MM.1S (cell line): ENCODE measurements at regions not wholly inside any gene's neighbourhood (a gene's known extent, or its start where the extent isn't known, plus 50 kb on each side); places are given as distances from the start of the nearest gene placed in this dataset.

Experiments
- DNase-seq: peaks from one replicate; pipeline ENCODE4 v3.0.0-alpha.2; 2015
- H2AFZ ChIP-seq: fragments of 300-600 bp; sonication (generic); 2 replicates; pipeline ENCODE4 v1.6.0; 2016; ENCODE audit warnings: antibody characterized with exemption, low read length
- H3F3A ChIP-seq: fragments of 300-600 bp; sonication (generic); 2 replicates; pipeline ENCODE4 v1.6.1; 2016; ENCODE audit warnings: mild to moderate bottlenecking, antibody characterized with exemption, low read length, moderate library complexity, mixed read lengths; ENCODE audit not compliant: insufficient read depth
- H3K27ac ChIP-seq: fragments of 300-600 bp; sonication (generic); 2 replicates; pipeline ENCODE4 v1.5.1; 2016; ENCODE audit warnings: mild to moderate bottlenecking, low read length
- H3K27me3 ChIP-seq: fragments of 300-600 bp; sonication (generic); replicated peaks from 2 replicates; pipeline ENCODE4 v1.6.0; 2016; ENCODE audit warnings: low read length; ENCODE audit not compliant: insufficient read depth
- H3K36me3 ChIP-seq: fragments of 300-600 bp; sonication (generic); replicated peaks from 2 replicates; pipeline ENCODE4 v1.6.1; 2016; ENCODE audit warnings: mild to moderate bottlenecking, low read length, mixed read lengths; ENCODE audit not compliant: insufficient read depth
- H3K4me1 ChIP-seq: fragments of 300-600 bp; sonication (generic); 2 replicates; pipeline ENCODE4 v1.6.1; 2016; ENCODE audit warnings: low read length, mixed read lengths
- H3K4me2 ChIP-seq: fragments of 300-600 bp; sonication (generic); 2 replicates; pipeline ENCODE4 v1.6.0; 2016; ENCODE audit warnings: low read depth, low read length
- H3K4me3 ChIP-seq: fragments of 300-600 bp; sonication (generic); 2 replicates; pipeline ENCODE4 v1.5.1; 2016; ENCODE audit warnings: low read length, mixed read lengths
- H3K79me2 ChIP-seq: fragments of 300-600 bp; sonication (generic); 2 replicates; pipeline ENCODE4 v1.6.1; 2016; ENCODE audit warnings: mixed run types, low read length, mixed read lengths
- H3K9ac ChIP-seq: fragments of 300-600 bp; sonication (generic); 2 replicates; pipeline ENCODE4 v1.6.1; 2016; ENCODE audit warnings: low read length, mixed read lengths
- H3K9me2 ChIP-seq: fragments of 300-600 bp; sonication (generic); replicated peaks from 2 replicates; pipeline ENCODE4 v1.6.1; 2016; ENCODE audit warnings: mild to moderate bottlenecking, low read length, mixed read lengths; ENCODE audit not compliant: insufficient read depth
- H3K9me3 ChIP-seq: fragments of 300-600 bp; sonication (generic); replicated peaks from 2 replicates; pipeline ENCODE4 v1.6.1; 2016; ENCODE audit warnings: mild to moderate bottlenecking, low read length, mixed read lengths; ENCODE audit not compliant: insufficient read depth
- H4K20me1 ChIP-seq: fragments of 300-600 bp; sonication (generic); 2 replicates; pipeline ENCODE4 v1.6.1; 2016; ENCODE audit warnings: mild to moderate bottlenecking, low read length, moderate library complexity, mixed read lengths; ENCODE audit not compliant: insufficient read depth
- CTCF ChIP-seq: fragments of 300-600 bp; sonication (generic); IDR thresholded peaks from 2 replicates; pipeline ENCODE4 v1.5.1; 2016; ENCODE audit warnings: antibody characterized with exemption, low read length, mixed read lengths
- EZH2 ChIP-seq: fragments of 300-600 bp; sonication (generic); optimal IDR thresholded peaks from 2 replicates; pipeline ENCODE3; 2017; ENCODE audit warnings: low read depth, mild to moderate bottlenecking, antibody characterized with exemption, low read length, mixed read lengths
- EZH2phosphoT487 ChIP-seq: fragments of 300-600 bp; sonication (generic); IDR thresholded peaks from 2 replicates; pipeline ENCODE4 v1.6.1; 2018; ENCODE audit warnings: antibody characterized with exemption, low read length

- Histone ChIP-seq H2AFZ (no peak overlapping the region), H4K20me1 (no peaks in the 10 kb centered on the region), H3K9ac (no peak overlapping the region), H3K4me2 (no peak overlapping the region), H3K27ac (no peak overlapping the region), H3F3A (no peaks in the 10 kb centered on the region), H3K27me3 (no peaks in the 10 kb centered on the region), H3K9me3 (no peaks in the 10 kb centered on the region), H3K79me2 (no peaks in the 10 kb centered on the region), H3K4me1 (no peaks in the 10 kb centered on the region), H3K36me3 (no peaks in the 10 kb centered on the region), H3K4me3 (no peak overlapping the region), H3K9me2 (no peaks in the 10 kb centered on the region)
- DNase-seq, result no peak
- TF ChIP-seq EZH2 (no peak), EZH2phosphoT487 (no peak), CTCF (no peak)
These were observed 673.4 kb upstream of the MEF2C start for GRCh38 chr5:89556215-89556913.

GRCh38 chr5:89546657-89547056, 663.7 kb upstream of the MEF2C start:
- Histone ChIP-seq H3K9ac (no peak overlapping the region), H2AFZ (no peak overlapping the region), H3K79me2 (no peaks in the 10 kb centered on the region), H3K4me2 (no peak overlapping the region), H3K4me1 (no peaks in the 10 kb centered on the region), H3K9me2 (no peaks in the 10 kb centered on the region), H3K9me3 (no peaks in the 10 kb centered on the region), H3K27ac (no peak overlapping the region), H4K20me1 (no peaks in the 10 kb centered on the region), H3K36me3 (no peaks in the 10 kb centered on the region), H3F3A (no peaks in the 10 kb centered on the region), H3K4me3 (no peak overlapping the region), H3K27me3 (no peaks in the 10 kb centered on the region)
- no peak for TF ChIP-seq CTCF
- no peak for TF ChIP-seq EZH2
- no peak for TF ChIP-seq EZH2phosphoT487
- DNase-seq, result no peak

GRCh38 chr5:89545626-89546025, 662.6 kb upstream of the MEF2C start:
- no peaks in the 10 kb centered on the region for H3K4me1 ChIP-seq
- H2AFZ ChIP-seq, result no peak overlapping the region
- no peaks in the 10 kb centered on the region for H4K20me1 ChIP-seq
- no peaks in the 10 kb centered on the region for H3K36me3 ChIP-seq
- no peaks in the 10 kb centered on the region for H3K27me3 ChIP-seq
- no peaks in the 10 kb centered on the region for H3K9me2 ChIP-seq
- H3K9me3 ChIP-seq, result no peaks in the 10 kb centered on the region
- no peak overlapping the region for H3K27ac ChIP-seq
- H3K4me2 ChIP-seq, result no peak overlapping the region
- no peak for TF ChIP-seq EZH2
- TF ChIP-seq CTCF, result no peak
- no peak for TF ChIP-seq EZH2phosphoT487
- no peaks in the 10 kb centered on the region for H3K79me2 ChIP-seq
- DNase-seq, result no peak
- no peak overlapping the region for H3K4me3 ChIP-seq
- H3F3A ChIP-seq, result no peaks in the 10 kb centered on the region
- H3K9ac ChIP-seq, result no peak overlapping the region
